ENCODE measurements at regions not wholly inside any gene's neighbourhood (a gene's known extent, or its start where the extent isn't known, plus 50 kb on each side); places are given as distances from the start of the nearest gene placed in this dataset.

DNA sequence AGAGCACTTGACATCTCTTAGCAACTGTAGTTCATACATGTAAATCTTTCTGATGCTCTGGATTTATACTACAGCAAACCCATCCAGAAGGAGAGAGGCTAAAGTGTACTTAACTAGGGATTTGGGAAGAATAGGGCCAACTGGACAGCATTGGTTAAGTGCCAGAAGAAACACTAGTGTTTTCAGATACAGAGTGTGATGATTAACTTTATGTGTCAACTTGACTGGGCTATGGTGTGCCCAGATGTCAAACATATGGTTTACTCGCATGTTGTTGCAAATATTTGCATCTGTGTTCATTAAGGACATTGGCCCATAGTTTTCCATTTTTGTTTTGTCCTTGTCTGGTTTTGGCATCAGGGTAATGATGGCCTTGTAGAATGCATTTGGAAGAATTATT lies 384.7 kb upstream of the KCND2 start:
- Histone ChIP-seq H3K4me1 (ENCODE audit: insufficient read depth, poor library complexity, severe bottlenecking) (no peaks in the 10 kb centered on the region), H3K27me3 (ENCODE audit: insufficient read depth, poor library complexity, severe bottlenecking) (no peaks in the 10 kb centered on the region), H3K27ac (ENCODE audit: poor library complexity, severe bottlenecking) (no peak overlapping the region), H3K9me3 (ENCODE audit: severe bottlenecking) (no peaks in the 10 kb centered on the region), H3K36me3 (ENCODE audit: low read depth) (no peaks in the 10 kb centered on the region), H3K4me3 (ENCODE audit: severe bottlenecking) (no peak overlapping the region)
- DNase-seq (ENCODE audit: low spot score) (no peak), ATAC-seq (ENCODE audit: low read depth) (no peak)
- TF ChIP-seq, protein P1, sequence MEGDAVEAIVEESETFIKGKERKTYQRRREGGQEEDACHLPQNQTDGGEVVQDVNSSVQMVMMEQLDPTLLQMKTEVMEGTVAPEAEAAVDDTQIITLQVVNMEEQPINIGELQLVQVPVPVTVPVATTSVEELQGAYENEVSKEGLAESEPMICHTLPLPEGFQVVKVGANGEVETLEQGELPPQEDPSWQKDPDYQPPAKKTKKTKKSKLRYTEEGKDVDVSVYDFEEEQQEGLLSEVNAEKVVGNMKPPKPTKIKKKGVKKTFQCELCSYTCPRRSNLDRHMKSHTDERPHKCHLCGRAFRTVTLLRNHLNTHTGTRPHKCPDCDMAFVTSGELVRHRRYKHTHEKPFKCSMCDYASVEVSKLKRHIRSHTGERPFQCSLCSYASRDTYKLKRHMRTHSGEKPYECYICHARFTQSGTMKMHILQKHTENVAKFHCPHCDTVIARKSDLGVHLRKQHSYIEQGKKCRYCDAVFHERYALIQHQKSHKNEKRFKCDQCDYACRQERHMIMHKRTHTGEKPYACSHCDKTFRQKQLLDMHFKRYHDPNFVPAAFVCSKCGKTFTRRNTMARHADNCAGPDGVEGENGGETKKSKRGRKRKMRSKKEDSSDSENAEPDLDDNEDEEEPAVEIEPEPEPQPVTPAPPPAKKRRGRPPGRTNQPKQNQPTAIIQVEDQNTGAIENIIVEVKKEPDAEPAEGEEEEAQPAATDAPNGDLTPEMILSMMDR (IDR thresholded peaks at IDR 0.05; ENCODE audit: poor library complexity, severe bottlenecking), result no peak

DNA sequence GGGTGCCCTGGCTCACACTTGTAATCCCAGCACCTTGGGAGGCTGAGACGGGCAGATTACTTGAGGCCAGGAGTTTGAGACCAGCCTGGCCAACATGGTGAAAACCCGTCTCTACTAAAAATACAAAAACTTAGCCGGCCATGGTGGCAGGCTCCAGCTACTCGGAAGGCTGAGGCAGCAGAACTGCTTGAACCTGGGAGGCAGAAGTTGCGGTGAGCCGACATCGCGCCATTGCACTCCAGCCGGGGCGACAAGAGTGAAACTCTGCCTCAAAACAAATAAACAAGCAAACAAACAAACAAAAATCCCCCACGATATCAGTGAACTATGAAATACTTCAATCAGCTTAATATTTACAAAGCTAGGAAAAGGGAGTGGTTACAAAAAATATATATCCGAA lies 382.3 kb upstream of the KCND2 start:
- ATAC-seq (ENCODE audit: low read depth), result no peak
- TF ChIP-seq, protein P1 (IDR thresholded peaks at IDR 0.05; ENCODE audit: poor library complexity, severe bottlenecking), result no peak
- H3K4me3 ChIP-seq (ENCODE audit: severe bottlenecking), result no peak overlapping the region

DNA sequence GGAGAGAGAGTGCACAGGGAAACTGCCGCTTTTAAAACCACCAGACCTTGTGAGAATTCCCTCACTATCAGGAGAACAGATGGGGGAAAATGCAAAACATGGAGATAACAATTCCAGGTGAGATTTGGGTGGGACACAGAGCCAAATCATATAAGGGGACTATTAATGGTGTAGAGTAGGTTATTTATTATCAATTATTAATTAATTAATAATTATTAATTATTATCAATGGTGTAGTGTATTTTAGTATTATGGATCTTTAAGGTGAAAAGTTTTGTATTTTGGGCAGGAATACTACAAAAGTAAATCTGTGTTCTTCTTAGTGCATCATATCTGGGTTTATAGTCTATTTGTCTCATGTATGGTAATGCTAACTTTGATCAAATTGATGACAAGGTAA lies 377.7 kb upstream of the KCND2 start:
- H3K4me3 ChIP-seq (ENCODE audit: severe bottlenecking), result no peak overlapping the region
- DNase-seq (ENCODE audit: low spot score), result no peak
- no peaks in the 10 kb centered on the region for H3K27me3 ChIP-seq (ENCODE audit: insufficient read depth, poor library complexity, severe bottlenecking)
- no peak for ATAC-seq (ENCODE audit: low read depth)
- H3K4me1 ChIP-seq (ENCODE audit: insufficient read depth, poor library complexity, severe bottlenecking), result no peaks in the 10 kb centered on the region
- H3K9me3 ChIP-seq (ENCODE audit: severe bottlenecking), result no peaks in the 10 kb centered on the region
- H3K27ac ChIP-seq (ENCODE audit: poor library complexity, severe bottlenecking), result no peak overlapping the region
- H3K36me3 ChIP-seq (ENCODE audit: low read depth), result no peaks in the 10 kb centered on the region
- TF ChIP-seq, protein P1 (IDR thresholded peaks at IDR 0.05; ENCODE audit: poor library complexity, severe bottlenecking), result no peak

More for the DNA sequence above, 382.3 kb upstream of the KCND2 start:
- no peaks in the 10 kb centered on the region for H3K27me3 ChIP-seq (ENCODE audit: insufficient read depth, poor library complexity, severe bottlenecking)
- no peak overlapping the region for H3K27ac ChIP-seq (ENCODE audit: poor library complexity, severe bottlenecking)
- no peak for DNase-seq (ENCODE audit: low spot score)
- H3K4me1 ChIP-seq (ENCODE audit: insufficient read depth, poor library complexity, severe bottlenecking), result no peaks in the 10 kb centered on the region
- H3K9me3 ChIP-seq (ENCODE audit: severe bottlenecking), result no peaks in the 10 kb centered on the region
- no peaks in the 10 kb centered on the region for H3K36me3 ChIP-seq (ENCODE audit: low read depth)

DNA sequence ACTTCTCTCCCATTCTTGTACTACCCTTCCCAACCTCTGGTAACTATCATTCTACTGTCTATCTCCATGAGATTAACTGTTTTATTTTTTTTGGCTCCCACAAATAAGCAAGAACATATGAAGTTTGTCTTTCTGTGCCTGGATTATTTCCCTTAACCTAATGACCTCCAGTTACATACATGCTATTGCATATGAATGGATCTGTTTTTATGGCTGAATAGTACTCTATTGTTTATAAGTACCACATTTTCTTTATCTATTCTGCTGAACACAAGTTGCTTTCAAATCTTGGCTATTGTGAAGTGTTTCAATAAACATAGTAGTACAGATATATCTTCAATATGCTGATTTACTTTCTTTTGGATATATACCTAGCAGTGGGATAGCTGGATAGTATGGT lies 376.6 kb upstream of the KCND2 start:
- no peak overlapping the region for H3K27ac ChIP-seq (ENCODE audit: poor library complexity, severe bottlenecking)
- no peak overlapping the region for H3K4me3 ChIP-seq (ENCODE audit: severe bottlenecking)
- TF ChIP-seq, protein P1 (IDR thresholded peaks at IDR 0.05; ENCODE audit: poor library complexity, severe bottlenecking), result no peak
- no peak for DNase-seq (ENCODE audit: low spot score)
- no peak for ATAC-seq (ENCODE audit: low read depth)
- H3K36me3 ChIP-seq (ENCODE audit: low read depth), result no peaks in the 10 kb centered on the region
- no peaks in the 10 kb centered on the region for H3K4me1 ChIP-seq (ENCODE audit: insufficient read depth, poor library complexity, severe bottlenecking)
- no peaks in the 10 kb centered on the region for H3K27me3 ChIP-seq (ENCODE audit: insufficient read depth, poor library complexity, severe bottlenecking)
- H3K9me3 ChIP-seq (ENCODE audit: severe bottlenecking), result no peaks in the 10 kb centered on the region

DNA sequence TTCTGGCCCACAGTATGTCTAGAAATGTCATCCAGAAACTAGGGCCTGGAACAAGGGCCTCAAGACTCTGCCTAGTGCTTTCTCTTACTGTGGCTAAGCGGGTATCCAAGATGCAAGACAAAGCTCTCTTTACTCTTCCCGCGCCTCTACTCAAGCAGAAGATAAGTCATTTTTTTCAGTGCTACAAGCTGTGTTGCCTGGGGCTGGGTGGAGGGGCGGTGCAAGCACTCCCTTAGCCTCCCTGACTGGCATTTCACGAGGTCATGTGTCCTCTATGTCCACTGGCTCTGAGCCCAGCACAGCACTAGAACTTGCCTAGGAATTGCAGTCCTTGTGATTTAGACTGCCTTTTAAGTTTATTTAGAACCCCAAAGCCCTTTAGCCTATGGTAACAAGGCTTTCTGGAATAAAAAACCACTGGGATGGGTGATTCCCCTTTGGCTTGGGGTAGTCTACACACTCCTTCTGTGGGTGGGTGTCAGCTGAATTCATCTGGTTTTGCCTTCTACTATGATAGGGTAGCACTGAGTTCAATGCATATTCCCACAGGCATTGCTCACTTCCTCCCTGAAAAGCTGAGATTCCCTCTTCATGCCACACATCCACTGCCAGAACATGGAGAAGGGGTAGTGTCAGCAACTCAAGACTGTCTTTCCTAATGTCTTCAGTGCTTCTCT lies 371.8 kb upstream of the KCND2 start:
- ATAC-seq (ENCODE audit: low read depth) (peak; percentile 14; the same call in 1 of the 3 replicates), DNase-seq (ENCODE audit: low spot score) (no peak)
- TF ChIP-seq, protein P1 (IDR thresholded peaks at IDR 0.05; ENCODE audit: poor library complexity, severe bottlenecking), result no peak
- H3K4me1 ChIP-seq (ENCODE audit: insufficient read depth, poor library complexity, severe bottlenecking), result no peaks in the 10 kb centered on the region
- no peaks in the 10 kb centered on the region for H3K9me3 ChIP-seq (ENCODE audit: severe bottlenecking)
- no peaks in the 10 kb centered on the region for H3K27me3 ChIP-seq (ENCODE audit: insufficient read depth, poor library complexity, severe bottlenecking)
- no peak overlapping the region for H3K4me3 ChIP-seq (ENCODE audit: severe bottlenecking)
- H3K27ac ChIP-seq (ENCODE audit: poor library complexity, severe bottlenecking), result no peak overlapping the region
- H3K36me3 ChIP-seq (ENCODE audit: low read depth), result no peaks in the 10 kb centered on the region

Measured in RWPE2 (cell line).